ENCODE measurements at regions not wholly inside any gene's neighbourhood (a gene's known extent, or its start where the extent isn't known, plus 50 kb on each side); places are given as distances from the start of the nearest gene placed in this dataset.

DNA sequence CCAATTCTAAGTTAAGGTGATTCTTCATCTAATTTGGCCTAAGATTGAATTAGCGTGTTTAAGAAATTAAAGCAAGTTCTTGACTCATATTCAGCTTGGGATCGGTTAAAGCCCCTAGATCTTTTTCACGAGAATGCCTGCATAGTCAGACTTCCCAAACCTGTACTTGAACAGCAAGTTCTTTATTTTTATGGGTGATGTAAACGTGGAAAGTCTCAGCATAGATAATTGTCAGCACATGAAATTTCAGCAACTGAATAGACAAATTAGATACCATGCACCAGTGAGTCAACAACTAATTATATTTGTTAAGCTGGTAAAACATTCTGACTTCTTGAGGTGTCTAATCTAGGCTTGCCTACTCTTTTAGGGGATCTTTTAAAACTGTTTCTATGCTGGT is 183.1 kb upstream of the TNFAIP3 start:
- Histone ChIP-seq H2BK20ac (ENCODE audit: low read depth, low read length) (no peak overlapping the region), H4K5ac (ENCODE audit: low read depth, low read length) (no peak overlapping the region), H2AK5ac (ENCODE audit: low read depth, low read length) (no peak overlapping the region), H4K20me1 (ENCODE audit: insufficient read depth, low read length) (no peaks in the 10 kb centered on the region), H2BK15ac (ENCODE audit: low read depth, low read length) (no peak overlapping the region), H3K36me3 (ENCODE audit: control insufficient read depth, insufficient read depth, low read length) (no peaks in the 10 kb centered on the region), H3K9me3 (ENCODE audit: control insufficient read depth, insufficient read depth, low read length) (no peaks in the 10 kb centered on the region), H4K91ac (ENCODE audit: insufficient read depth, low read depth, low read length) (no peak overlapping the region), H3K18ac (ENCODE audit: low read depth, low read length) (no peak overlapping the region), H2BK5ac (ENCODE audit: low read depth, low read length, poor library complexity, severe bottlenecking) (no peak overlapping the region), H3K27ac (ENCODE audit: insufficient read depth, low read length) (no peak overlapping the region), H3K4me1 (ENCODE audit: control insufficient read depth, insufficient read depth, low read length) (no peaks in the 10 kb centered on the region), H4K8ac (ENCODE audit: low read depth in 2 of 2, low read length in 2 of 2) (no peak overlapping the region), H2BK120ac (ENCODE audit: low read depth, low read length) (no peak overlapping the region), H3K56ac (ENCODE audit: extremely low read depth, insufficient read depth, low read length) (no peak overlapping the region), H3K79me1 (ENCODE audit: low read depth in 1 of 2, low read length in 2 of 2) (no peaks in the 10 kb centered on the region), H3K14ac (replicated peaks; ENCODE audit: low read depth, low read length) (no peak overlapping the region), H3K4me3 (ENCODE audit: insufficient read depth, low read depth, low read length) (no peak overlapping the region), H3K4me2 (ENCODE audit: low read depth, low read length) (no peak overlapping the region), H3K27me3 (ENCODE audit: control insufficient read depth, insufficient read depth, low read length) (no peaks in the 10 kb centered on the region), H2AK9ac (replicated peaks; ENCODE audit: low read depth, low read length, poor library complexity) (no peak overlapping the region), H3K23ac (ENCODE audit: low read depth, low read length) (no peak overlapping the region), H3K9ac (ENCODE audit: low read depth, low read length) (no peak overlapping the region), H3K4ac (ENCODE audit: low read depth, low read length) (no peak overlapping the region), H2AFZ (replicated peaks; ENCODE audit: low read length, poor library complexity) (no peak overlapping the region), H3K9me1 (ENCODE audit: insufficient read depth, low read length) (no peaks in the 10 kb centered on the region)
- DNase-seq (no peak), ATAC-seq (ENCODE audit: low read depth) (no peak)
- POLR2A ChIA-PET (ENCODE audit: unreplicated experiment): no interaction called here
- intact Hi-C loops (cut with micrococcal nuclease) (no loop called here), in situ Hi-C loops (cut with MboI; ENCODE audit: low sequenced_read_pairs) (no loop called here), dilution Hi-C loops (cut with HindIII; ENCODE audit: low sequenced_read_pairs, unreplicated experiment) (no loop called here)
- no peak for TF ChIP-seq CHD1 (IDR thresholded peaks at IDR 0.05; ENCODE audit: low read depth, low read length)
- no peak for TF ChIP-seq CEBPB (IDR thresholded peaks at IDR 0.05; ENCODE audit: low read depth, low read length)
- TF ChIP-seq FOS (IDR thresholded peaks at IDR 0.05; ENCODE audit: low read depth, low read length): no peak
- TF ChIP-seq, protein P1, sequence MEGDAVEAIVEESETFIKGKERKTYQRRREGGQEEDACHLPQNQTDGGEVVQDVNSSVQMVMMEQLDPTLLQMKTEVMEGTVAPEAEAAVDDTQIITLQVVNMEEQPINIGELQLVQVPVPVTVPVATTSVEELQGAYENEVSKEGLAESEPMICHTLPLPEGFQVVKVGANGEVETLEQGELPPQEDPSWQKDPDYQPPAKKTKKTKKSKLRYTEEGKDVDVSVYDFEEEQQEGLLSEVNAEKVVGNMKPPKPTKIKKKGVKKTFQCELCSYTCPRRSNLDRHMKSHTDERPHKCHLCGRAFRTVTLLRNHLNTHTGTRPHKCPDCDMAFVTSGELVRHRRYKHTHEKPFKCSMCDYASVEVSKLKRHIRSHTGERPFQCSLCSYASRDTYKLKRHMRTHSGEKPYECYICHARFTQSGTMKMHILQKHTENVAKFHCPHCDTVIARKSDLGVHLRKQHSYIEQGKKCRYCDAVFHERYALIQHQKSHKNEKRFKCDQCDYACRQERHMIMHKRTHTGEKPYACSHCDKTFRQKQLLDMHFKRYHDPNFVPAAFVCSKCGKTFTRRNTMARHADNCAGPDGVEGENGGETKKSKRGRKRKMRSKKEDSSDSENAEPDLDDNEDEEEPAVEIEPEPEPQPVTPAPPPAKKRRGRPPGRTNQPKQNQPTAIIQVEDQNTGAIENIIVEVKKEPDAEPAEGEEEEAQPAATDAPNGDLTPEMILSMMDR (conservative IDR thresholded peaks at IDR 0.05; ENCODE audit: low read depth, low read length): no peak
- TF ChIP-seq, protein P2, sequence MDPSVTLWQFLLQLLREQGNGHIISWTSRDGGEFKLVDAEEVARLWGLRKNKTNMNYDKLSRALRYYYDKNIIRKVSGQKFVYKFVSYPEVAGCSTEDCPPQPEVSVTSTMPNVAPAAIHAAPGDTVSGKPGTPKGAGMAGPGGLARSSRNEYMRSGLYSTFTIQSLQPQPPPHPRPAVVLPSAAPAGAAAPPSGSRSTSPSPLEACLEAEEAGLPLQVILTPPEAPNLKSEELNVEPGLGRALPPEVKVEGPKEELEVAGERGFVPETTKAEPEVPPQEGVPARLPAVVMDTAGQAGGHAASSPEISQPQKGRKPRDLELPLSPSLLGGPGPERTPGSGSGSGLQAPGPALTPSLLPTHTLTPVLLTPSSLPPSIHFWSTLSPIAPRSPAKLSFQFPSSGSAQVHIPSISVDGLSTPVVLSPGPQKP (IDR thresholded peaks at IDR 0.05; ENCODE audit: borderline replicate concordance, low read depth, low read length): no peak
- no peak for TF ChIP-seq MAZ (IDR thresholded peaks at IDR 0.05; ENCODE audit: borderline replicate concordance, low read depth, low read length)
- TF ChIP-seq RFX5 (IDR thresholded peaks at IDR 0.05; ENCODE audit: low read depth, low read length): no peak
- no peak for TF ChIP-seq RCOR1 (IDR thresholded peaks at IDR 0.05; ENCODE audit: insufficient replicate concordance, low read length)
- TF ChIP-seq POLR2A (IDR thresholded peaks at IDR 0.05; ENCODE audit: low read depth, low read length): no peak
- TF ChIP-seq MXI1 (IDR thresholded peaks at IDR 0.05; ENCODE audit: borderline replicate concordance, low read depth, low read length): no peak
- TF ChIP-seq RAD21 (IDR thresholded peaks at IDR 0.05; ENCODE audit: low read length): no peak
- TF ChIP-seq NFE2L2 (IDR thresholded peaks at IDR 0.05; ENCODE audit: low read depth, low read length): no peak
- TF ChIP-seq MAFK (IDR thresholded peaks at IDR 0.05; ENCODE audit: low read depth, low read length): no peak
- no peak for TF ChIP-seq SMC3 (IDR thresholded peaks at IDR 0.05; ENCODE audit: low read depth, low read length)
- no peak for TF ChIP-seq BHLHE40 (IDR thresholded peaks at IDR 0.05; ENCODE audit: low read depth, low read length)
- TF ChIP-seq, protein P3, sequence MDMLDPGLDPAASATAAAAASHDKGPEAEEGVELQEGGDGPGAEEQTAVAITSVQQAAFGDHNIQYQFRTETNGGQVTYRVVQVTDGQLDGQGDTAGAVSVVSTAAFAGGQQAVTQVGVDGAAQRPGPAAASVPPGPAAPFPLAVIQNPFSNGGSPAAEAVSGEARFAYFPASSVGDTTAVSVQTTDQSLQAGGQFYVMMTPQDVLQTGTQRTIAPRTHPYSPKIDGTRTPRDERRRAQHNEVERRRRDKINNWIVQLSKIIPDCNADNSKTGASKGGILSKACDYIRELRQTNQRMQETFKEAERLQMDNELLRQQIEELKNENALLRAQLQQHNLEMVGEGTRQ (IDR thresholded peaks at IDR 0.05; ENCODE audit: low read depth, low read length): no peak
- no TSS peak for BruUV-seq (replicated peaks)
- WGBS, 2 experiments (ENCODE audit: extremely low coverage in 2 of 2, insufficient read length in 1 of 2): no CpG with 5 or more reads among the region's 4 CpGs
- CTCF ChIA-PET: no interaction called here
